ENCODE measurements at regions not wholly inside any gene's neighbourhood (a gene's known extent, or its start where the extent isn't known, plus 50 kb on each side); places are given as distances from the start of the nearest gene placed in this dataset.

- Histone ChIP-seq H3K36me3 (ENCODE audit: insufficient read depth, low read length) (no peaks in the 10 kb centered on the region), H3K4me3 (ENCODE audit: low read depth, low read length, poor library complexity, severe bottlenecking) (no peak overlapping the region), H2AFZ (ENCODE audit: low read length) (no peak overlapping the region), H3F3A (ENCODE audit: insufficient read depth, low read length) (no peaks in the 10 kb centered on the region), H3K9me2 (ENCODE audit: low read depth, low read length) (no peaks in the 10 kb centered on the region), H3K4me2 (ENCODE audit: low read length) (no peak overlapping the region), H3K27me3 (ENCODE audit: insufficient read depth, low read length) (no peaks in the 10 kb centered on the region), H3K79me2 (ENCODE audit: insufficient read depth, low read length) (no peaks in the 10 kb centered on the region), H3K4me1 (ENCODE audit: insufficient read depth, low read length, severe bottlenecking) (no peaks in the 10 kb centered on the region), H3K9me3 (ENCODE audit: low read length) (no peaks in the 10 kb centered on the region), H4K20me1 (ENCODE audit: insufficient read depth, low read length) (no peaks in the 10 kb centered on the region), H3K27ac (ENCODE audit: low read depth, low read length, poor library complexity, severe bottlenecking) (no peak overlapping the region), H3K9ac (ENCODE audit: low read length) (no peak overlapping the region)
- TF ChIP-seq CTCF (IDR thresholded peaks at IDR 0.05; ENCODE audit: low read length): no peak
- no peak for TF ChIP-seq EZH2 (IDR thresholded peaks at IDR 0.05; ENCODE audit: borderline replicate concordance, low read length)
Measured at GRCh38 chr12:67918441-67918840, 70.8 kb upstream of the IFNG-AS1 start.

- no peaks in the 10 kb centered on the region for H3K36me3 ChIP-seq (ENCODE audit: insufficient read depth, low read length)
- H3K9ac ChIP-seq (ENCODE audit: low read length): no peak overlapping the region
- H4K20me1 ChIP-seq (ENCODE audit: insufficient read depth, low read length): no peaks in the 10 kb centered on the region
- no peak for TF ChIP-seq EZH2 (IDR thresholded peaks at IDR 0.05; ENCODE audit: borderline replicate concordance, low read length)
- TF ChIP-seq CTCF (IDR thresholded peaks at IDR 0.05; ENCODE audit: low read length): no peak
- no peaks in the 10 kb centered on the region for H3K79me2 ChIP-seq (ENCODE audit: insufficient read depth, low read length)
- H3K4me2 ChIP-seq (ENCODE audit: low read length): no peak overlapping the region
- no peaks in the 10 kb centered on the region for H3K27me3 ChIP-seq (ENCODE audit: insufficient read depth, low read length)
- no peak overlapping the region for H2AFZ ChIP-seq (ENCODE audit: low read length)
- no peak overlapping the region for H3K27ac ChIP-seq (ENCODE audit: low read depth, low read length, poor library complexity, severe bottlenecking)
- no peaks in the 10 kb centered on the region for H3F3A ChIP-seq (ENCODE audit: insufficient read depth, low read length)
- H3K9me2 ChIP-seq (ENCODE audit: low read depth, low read length): no peaks in the 10 kb centered on the region
- H3K4me3 ChIP-seq (ENCODE audit: low read depth, low read length, poor library complexity, severe bottlenecking): no peak overlapping the region
- no peaks in the 10 kb centered on the region for H3K4me1 ChIP-seq (ENCODE audit: insufficient read depth, low read length, severe bottlenecking)
- no peaks in the 10 kb centered on the region for H3K9me3 ChIP-seq (ENCODE audit: low read length)
Measured at GRCh38 chr12:67919406-67919805, 69.8 kb upstream of the IFNG-AS1 start.

GRCh38 chr12:67920413-67920812, 68.8 kb upstream of the IFNG-AS1 start:
- Histone ChIP-seq H3K36me3 (ENCODE audit: insufficient read depth, low read length) (no peaks in the 10 kb centered on the region), H3K4me1 (ENCODE audit: insufficient read depth, low read length, severe bottlenecking) (no peaks in the 10 kb centered on the region), H3K79me2 (ENCODE audit: insufficient read depth, low read length) (no peaks in the 10 kb centered on the region), H4K20me1 (ENCODE audit: insufficient read depth, low read length) (no peaks in the 10 kb centered on the region), H3F3A (ENCODE audit: insufficient read depth, low read length) (no peaks in the 10 kb centered on the region), H3K9me2 (ENCODE audit: low read depth, low read length) (no peaks in the 10 kb centered on the region), H3K27ac (ENCODE audit: low read depth, low read length, poor library complexity, severe bottlenecking) (no peak overlapping the region), H3K4me3 (ENCODE audit: low read depth, low read length, poor library complexity, severe bottlenecking) (no peak overlapping the region), H3K27me3 (ENCODE audit: insufficient read depth, low read length) (no peaks in the 10 kb centered on the region), H3K4me2 (ENCODE audit: low read length) (no peak overlapping the region), H2AFZ (ENCODE audit: low read length) (no peak overlapping the region), H3K9ac (ENCODE audit: low read length) (no peak overlapping the region), H3K9me3 (ENCODE audit: low read length) (no peaks in the 10 kb centered on the region)
- no peak for TF ChIP-seq EZH2 (IDR thresholded peaks at IDR 0.05; ENCODE audit: borderline replicate concordance, low read length)
- TF ChIP-seq CTCF (IDR thresholded peaks at IDR 0.05; ENCODE audit: low read length): no peak

Data from OCI-LY1 (cell line).